ENCODE measurements at regions not wholly inside any gene's neighbourhood (a gene's known extent, or its start where the extent isn't known, plus 50 kb on each side); places are given as distances from the start of the nearest gene placed in this dataset.

GRCh38 chr3:194075802-194076460, 60.0 kb upstream of the HES1 start:
- no peak overlapping the region for H3K9ac ChIP-seq (ENCODE audit: control insufficient read depth, extremely low read depth, insufficient read depth, low read length)
- dilution Hi-C loops (cut with MboI; ENCODE audit: extremely low pct_ligation_motif_present, low sequenced_read_pairs) = no loop called here
- no peaks in the 10 kb centered on the region for H3K9me1 ChIP-seq (ENCODE audit: control insufficient read depth, extremely low read depth, insufficient read depth, low read length)
- H3K4me3 ChIP-seq (ENCODE audit: control insufficient read depth in 2 of 3, extremely low read depth in 1 of 3, insufficient read depth in 2 of 3, low read depth in 1 of 3, low read length in 3 of 3) = no peak overlapping the region
- no peak overlapping the region for H3K27ac ChIP-seq (ENCODE audit: control insufficient read depth, insufficient read depth, low read length)
- no peak overlapping the region for H2AFZ ChIP-seq (ENCODE audit: control insufficient read depth, low read length)
- FAIRE-seq (no peak), DNase-seq (ENCODE audit: low read depth, low spot score) (no peak)
- no peaks in the 10 kb centered on the region for H3K79me2 ChIP-seq (ENCODE audit: control insufficient read depth, insufficient read depth, low read length)
- TF ChIP-seq EZH2 (IDR thresholded peaks at IDR 0.05; ENCODE audit: low read length) = no peak
- TF ChIP-seq CTCF (optimal IDR thresholded peaks at IDR 0.05 in 1 of 3, IDR thresholded peaks at IDR 0.05 in 1 of 3, conservative IDR thresholded peaks at IDR 0.05 in 1 of 3; ENCODE audit: extremely low read depth in 1 of 3, insufficient read depth in 2 of 3, low read length in 3 of 3) = no peak
- H3K36me3 ChIP-seq (ENCODE audit: control insufficient read depth in 2 of 2, extremely low read depth in 1 of 2, insufficient read depth in 2 of 2, low read length in 2 of 2) = no peaks in the 10 kb centered on the region
- peaks cover 21% of the 10 kb centered on the region for H3K27me3 ChIP-seq (ENCODE audit: control insufficient read depth, extremely low read depth, insufficient read depth, low read length)
- peaks cover 7% of the 10 kb centered on the region for H3K4me1 ChIP-seq (ENCODE audit: control insufficient read depth, extremely low read depth, insufficient read depth, low read length)
- no peaks in the 10 kb centered on the region for H4K20me1 ChIP-seq (ENCODE audit: control insufficient read depth, extremely low read depth, insufficient read depth, low read length)
- no peak overlapping the region for H3K4me2 ChIP-seq (ENCODE audit: control insufficient read depth, extremely low read depth, insufficient read depth, low read depth, low read length)
- H3K9me3 ChIP-seq (ENCODE audit: control insufficient read depth, low read depth, low read length) = no peaks in the 10 kb centered on the region

- dilution Hi-C loops (cut with MboI; ENCODE audit: extremely low pct_ligation_motif_present, low sequenced_read_pairs) = no loop called here
- Histone ChIP-seq H4K20me1 (ENCODE audit: control insufficient read depth, extremely low read depth, insufficient read depth, low read length) (no peaks in the 10 kb centered on the region), H3K4me3 (ENCODE audit: control insufficient read depth in 2 of 3, extremely low read depth in 1 of 3, insufficient read depth in 2 of 3, low read depth in 1 of 3, low read length in 3 of 3) (no peak overlapping the region), H3K9me3 (ENCODE audit: control insufficient read depth, low read depth, low read length) (no peaks in the 10 kb centered on the region), H3K27me3 (ENCODE audit: control insufficient read depth, extremely low read depth, insufficient read depth, low read length) (peaks cover 24% of the 10 kb centered on the region), H3K9me1 (ENCODE audit: control insufficient read depth, extremely low read depth, insufficient read depth, low read length) (no peaks in the 10 kb centered on the region), H2AFZ (ENCODE audit: control insufficient read depth, low read length) (no peak overlapping the region), H3K4me2 (ENCODE audit: control insufficient read depth, extremely low read depth, insufficient read depth, low read depth, low read length) (no peak overlapping the region), H3K27ac (ENCODE audit: control insufficient read depth, insufficient read depth, low read length) (no peak overlapping the region), H3K4me1 (ENCODE audit: control insufficient read depth, extremely low read depth, insufficient read depth, low read length) (peaks cover 4% of the 10 kb centered on the region), H3K79me2 (ENCODE audit: control insufficient read depth, insufficient read depth, low read length) (no peaks in the 10 kb centered on the region), H3K36me3 (ENCODE audit: control insufficient read depth in 2 of 2, extremely low read depth in 1 of 2, insufficient read depth in 2 of 2, low read length in 2 of 2) (no peaks in the 10 kb centered on the region), H3K9ac (ENCODE audit: control insufficient read depth, extremely low read depth, insufficient read depth, low read length) (no peak overlapping the region)
- DNase-seq (ENCODE audit: low read depth, low spot score) (no peak), FAIRE-seq (no peak)
- TF ChIP-seq CTCF (optimal IDR thresholded peaks at IDR 0.05 in 1 of 3, IDR thresholded peaks at IDR 0.05 in 1 of 3, conservative IDR thresholded peaks at IDR 0.05 in 1 of 3; ENCODE audit: extremely low read depth in 1 of 3, insufficient read depth in 2 of 3, low read length in 3 of 3) = no peak
- TF ChIP-seq EZH2 (IDR thresholded peaks at IDR 0.05; ENCODE audit: low read length) = no peak
Observed at GRCh38 chr3:194076475-194076874, 59.5 kb upstream of the HES1 start.

Measured in keratinocyte (primary cell).